Neural cell (in vitro differentiated cells): ENCODE measurements at regions not wholly inside any gene's neighbourhood (a gene's known extent, or its start where the extent isn't known, plus 50 kb on each side); places are given as distances from the start of the nearest gene placed in this dataset.

Source experiments
- H2AFZ ChIP-seq: fragments of 200-600, 300-800 bp; sonication (generic), shearing (Covaris generic); 2 replicates; pipeline ENCODE4 v1.6.0; 2014; ENCODE audit warnings: low read depth, mild to moderate bottlenecking, antibody characterized with exemption, low read length, moderate library complexity
- H3F3A ChIP-seq: fragments of 200-600 bp; shearing (Covaris generic); 2 replicates; pipeline ENCODE4 v1.6.1; 2016; ENCODE audit warnings: mild to moderate bottlenecking, moderate library complexity, mixed read lengths, antibody characterized with exemption, low read length; ENCODE audit not compliant: insufficient read depth, poor library complexity, severe bottlenecking
- H3K27ac ChIP-seq: fragments of 200-600, 300-800 bp; sonication (generic), shearing (Covaris generic); 2 replicates; pipeline ENCODE4 v1.5.1; 2014; ENCODE audit warnings: mild to moderate bottlenecking, low read length, moderate library complexity
- H3K27me3 ChIP-seq: fragments of 300-800, 200-600 bp; sonication (generic), shearing (Covaris generic); 2 replicates; pipeline ENCODE4 v1.6.0; 2014; ENCODE audit warnings: mild to moderate bottlenecking, low read depth, low read length, moderate library complexity; ENCODE audit not compliant: insufficient read depth
- H3K36me3 ChIP-seq: fragments of 300-800, 200-600 bp; sonication (generic), shearing (Covaris generic); 2 replicates; pipeline ENCODE4 v1.5.1; 2014; ENCODE audit warnings: mild to moderate bottlenecking, antibody characterized with exemption, low read length, moderate library complexity; ENCODE audit not compliant: insufficient read depth
- H3K4me2 ChIP-seq: fragments of 300-800, 200-600 bp; sonication (generic), shearing (Covaris generic); 2 replicates; pipeline ENCODE4 v1.6.0; 2014; ENCODE audit warnings: mild to moderate bottlenecking, low read length
- H3K4me3 ChIP-seq: fragments of 300-800, 200-600 bp; sonication (generic), shearing (Covaris generic); 2 replicates; pipeline ENCODE4 v1.5.1; 2014; ENCODE audit warnings: mild to moderate bottlenecking, low read length, moderate library complexity
- H3K79me2 ChIP-seq: fragments of 200-600 bp; shearing (Covaris generic); replicated peaks from 2 replicates; pipeline ENCODE4 v1.6.0; 2014; ENCODE audit warnings: mild to moderate bottlenecking, low read length, moderate library complexity; ENCODE audit not compliant: insufficient read depth
- H3K9ac ChIP-seq: fragments of 300-800, 200-600 bp; sonication (generic), shearing (Covaris generic); 2 replicates; pipeline ENCODE4 v1.6.1; 2016; ENCODE audit warnings: mild to moderate bottlenecking, low read length, mixed read lengths
- H3K9me2 ChIP-seq: fragments of 200-600 bp; shearing (Covaris generic); 2 replicates; pipeline ENCODE4 v1.6.1; 2016; ENCODE audit warnings: mild to moderate bottlenecking, low read length, mixed read lengths; ENCODE audit not compliant: insufficient read depth
- H3K9me3 ChIP-seq: fragments of 200-600, 300-800 bp; sonication (generic), shearing (Covaris generic); 2 replicates; pipeline ENCODE4 v1.6.1; 2016; ENCODE audit warnings: mild to moderate bottlenecking, mixed run types, low read length, moderate library complexity, mixed read lengths
- H4K20me1 ChIP-seq: fragments of 200-600 bp; shearing (Covaris generic); 2 replicates; pipeline ENCODE4 v1.6.1; 2016; ENCODE audit warnings: mild to moderate bottlenecking, mixed run types; ENCODE audit not compliant: insufficient read depth
- CTCF ChIP-seq: fragments of 450-650 bp; IDR thresholded peaks from 2 replicates; pipeline ENCODE4 v1.5.1; 2014; ENCODE audit warnings: antibody characterized with exemption, mild to moderate bottlenecking, moderate library complexity; ENCODE audit not compliant: poor library complexity, severe bottlenecking
- EP300 ChIP-seq: fragments of 450-650 bp; conservative IDR thresholded peaks from 2 replicates; pipeline ENCODE4 v1.6.1; 2014; ENCODE audit warnings: antibody characterized with exemption, mild to moderate bottlenecking, moderate library complexity; ENCODE audit not compliant: poor library complexity, severe bottlenecking
- EZH2 ChIP-seq: fragments of 200-600, 300-800 bp; shearing (Covaris generic), sonication (generic); IDR thresholded peaks from 2 replicates; pipeline ENCODE4 v1.6.1; 2014; ENCODE audit warnings: antibody characterized with exemption, low read length, borderline replicate concordance, mild to moderate bottlenecking; ENCODE audit not compliant: insufficient read depth, poor library complexity, severe bottlenecking
- MXI1 ChIP-seq: fragments of 450-650 bp; conservative IDR thresholded peaks from 2 replicates; pipeline ENCODE4 v1.6.1; 2014; ENCODE audit warnings: antibody characterized with exemption, mild to moderate bottlenecking; ENCODE audit not compliant: poor library complexity, severe bottlenecking
- POLR2AphosphoS5 ChIP-seq: IDR thresholded peaks from 2 replicates; pipeline ENCODE4 v1.6.1; 2012
- RAD21 ChIP-seq: fragments of 450-650 bp; conservative IDR thresholded peaks from 2 replicates; pipeline ENCODE4 v1.6.1; 2014; ENCODE audit warnings: antibody characterized with exemption, mild to moderate bottlenecking, moderate library complexity
- REST ChIP-seq: IDR thresholded peaks from 2 replicates; pipeline ENCODE4 v1.6.1; 2012; ENCODE audit warnings: borderline replicate concordance
- SMC3 ChIP-seq: fragments of 450-650 bp; conservative IDR thresholded peaks from 2 replicates; pipeline ENCODE4 v1.6.1; 2014; ENCODE audit warnings: antibody characterized with exemption, mild to moderate bottlenecking, moderate library complexity; ENCODE audit not compliant: poor library complexity
- TAF1 ChIP-seq: IDR thresholded peaks from 2 replicates; pipeline ENCODE4 v1.6.1; 2012; ENCODE audit warnings: low read depth

- Histone ChIP-seq H3F3A (no peaks in the 10 kb centered on the region), H3K9ac (no peak overlapping the region), H3K27ac (no peak overlapping the region), H3K9me2 (no peaks in the 10 kb centered on the region), H3K27me3 (no peaks in the 10 kb centered on the region), H3K79me2 (no peaks in the 10 kb centered on the region), H3K9me3 (no peaks in the 10 kb centered on the region), H3K36me3 (no peaks in the 10 kb centered on the region), H2AFZ (no peak overlapping the region), H3K4me2 (no peak overlapping the region), H4K20me1 (no peaks in the 10 kb centered on the region), H3K4me3 (no peak overlapping the region)
- TF ChIP-seq REST (no peak), EP300 (no peak), POLR2AphosphoS5 (no peak), CTCF (no peak), TAF1 (no peak), MXI1 (no peak), SMC3 (no peak), EZH2 (no peak), RAD21 (no peak)
These were observed 179.2 kb upstream of the ZNF32 start for GRCh38 chr10:43827853-43828252.

DNA sequence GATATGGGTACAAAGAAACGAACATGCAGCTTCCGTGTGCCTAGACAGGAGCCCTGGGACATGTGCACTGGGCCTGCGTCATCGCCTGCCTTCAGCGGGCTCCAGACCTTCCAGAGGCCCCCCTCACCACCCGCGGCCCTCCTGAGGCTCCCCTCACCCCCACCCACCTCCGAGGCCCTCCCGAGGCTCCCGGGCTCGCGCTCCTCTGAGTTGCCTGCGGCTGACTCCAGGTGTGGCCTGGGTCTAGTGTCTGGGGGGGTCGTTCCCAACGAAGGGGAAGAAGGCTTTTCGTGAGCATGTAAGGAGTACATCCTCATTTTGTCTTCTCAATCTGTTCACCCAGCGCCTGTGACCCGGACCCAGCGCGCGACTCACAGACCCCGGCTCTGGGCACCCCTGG lies 177.3 kb upstream of the ZNF32 start:
- H3K4me3 ChIP-seq = no peak overlapping the region
- no peaks in the 10 kb centered on the region for H3K27me3 ChIP-seq
- H3F3A ChIP-seq = no peaks in the 10 kb centered on the region
- no peaks in the 10 kb centered on the region for H3K9me2 ChIP-seq
- no peaks in the 10 kb centered on the region for H4K20me1 ChIP-seq
- H3K27ac ChIP-seq = no peak overlapping the region
- H3K79me2 ChIP-seq = no peaks in the 10 kb centered on the region
- TF ChIP-seq SMC3 (no peak), CTCF (no peak), RAD21 (no peak), EP300 (no peak), TAF1 (no peak), POLR2AphosphoS5 (no peak), REST (no peak), MXI1 (no peak), EZH2 (no peak)
- H2AFZ ChIP-seq = no peak overlapping the region
- H3K9me3 ChIP-seq = no peaks in the 10 kb centered on the region
- H3K4me2 ChIP-seq = no peak overlapping the region
- H3K36me3 ChIP-seq = no peaks in the 10 kb centered on the region
- no peak overlapping the region for H3K9ac ChIP-seq
